ENCODE measurements at regions not wholly inside any gene's neighbourhood (a gene's known extent, or its start where the extent isn't known, plus 50 kb on each side); places are given as distances from the start of the nearest gene placed in this dataset.

DNA sequence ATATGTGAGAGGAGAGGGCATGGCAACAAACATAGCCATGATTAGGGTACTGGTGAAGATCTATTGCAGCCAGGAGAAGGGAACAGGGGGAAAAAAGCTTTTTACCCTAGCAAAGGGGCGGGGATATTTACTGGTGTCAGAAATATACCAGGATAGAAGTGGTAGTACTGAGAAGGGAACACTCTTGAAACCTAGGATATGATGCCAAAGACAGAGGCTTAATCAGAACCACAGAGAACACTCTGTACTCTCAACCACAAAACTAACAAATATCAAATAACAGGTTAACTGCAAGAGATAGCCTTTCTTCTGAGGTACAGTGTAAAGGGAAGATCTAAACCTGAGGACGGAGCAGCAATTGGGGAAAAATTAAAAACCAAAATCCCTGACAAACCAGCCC, 112.2 kb downstream of the KIF2B start:
- Histone ChIP-seq H3K27me3 (ENCODE audit: control insufficient read depth, insufficient read depth, low read length) (no peaks in the 10 kb centered on the region), H3K36me3 (ENCODE audit: control insufficient read depth, insufficient read depth, low read length) (no peaks in the 10 kb centered on the region), H3K4me3 (ENCODE audit: low read depth, low read length) (no peak overlapping the region)
- FAIRE-seq (no peak), DNase-seq (ENCODE audit: low read depth) (no peak)
- TF ChIP-seq CTCF (IDR thresholded peaks at IDR 0.05; ENCODE audit: insufficient read depth, low read length, severe bottlenecking): no peak

DNA sequence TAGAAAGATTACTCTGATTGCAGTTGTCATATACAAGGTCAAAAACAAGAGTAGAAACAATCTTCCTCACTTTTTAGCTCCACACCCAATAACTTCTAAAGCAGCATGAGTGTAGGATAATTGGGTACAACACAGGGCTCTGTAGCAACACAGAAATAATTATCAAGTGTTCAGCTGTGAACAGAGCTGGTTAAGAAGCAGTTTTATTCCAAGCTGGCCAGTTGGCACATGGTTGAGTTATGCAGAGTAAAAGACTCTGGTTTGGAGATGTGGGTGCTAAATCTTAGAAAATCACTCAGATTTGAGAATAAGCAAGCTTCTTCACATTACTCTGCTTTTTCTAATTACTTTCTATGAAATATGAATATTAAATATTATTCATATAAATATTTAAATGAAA, 118.5 kb downstream of the KIF2B start:
- no peak for TF ChIP-seq CTCF (IDR thresholded peaks at IDR 0.05; ENCODE audit: insufficient read depth, low read length, severe bottlenecking)
- DNase-seq (ENCODE audit: low read depth) (no peak), FAIRE-seq (no peak)
- H3K4me3 ChIP-seq (ENCODE audit: low read depth, low read length): no peak overlapping the region
- no peaks in the 10 kb centered on the region for H3K36me3 ChIP-seq (ENCODE audit: control insufficient read depth, insufficient read depth, low read length)
- H3K27me3 ChIP-seq (ENCODE audit: control insufficient read depth, insufficient read depth, low read length): no peaks in the 10 kb centered on the region

- no peak overlapping the region for H3K4me3 ChIP-seq (ENCODE audit: low read depth, low read length)
- H3K36me3 ChIP-seq (ENCODE audit: control insufficient read depth, insufficient read depth, low read length): no peaks in the 10 kb centered on the region
- FAIRE-seq (no peak), DNase-seq (ENCODE audit: low read depth) (no peak)
- no peaks in the 10 kb centered on the region for H3K27me3 ChIP-seq (ENCODE audit: control insufficient read depth, insufficient read depth, low read length)
- no peak for TF ChIP-seq CTCF (IDR thresholded peaks at IDR 0.05; ENCODE audit: insufficient read depth, low read length, severe bottlenecking)
Measured at GRCh38 chr17:53942436-53942835, 119.7 kb downstream of the KIF2B start.

DNA sequence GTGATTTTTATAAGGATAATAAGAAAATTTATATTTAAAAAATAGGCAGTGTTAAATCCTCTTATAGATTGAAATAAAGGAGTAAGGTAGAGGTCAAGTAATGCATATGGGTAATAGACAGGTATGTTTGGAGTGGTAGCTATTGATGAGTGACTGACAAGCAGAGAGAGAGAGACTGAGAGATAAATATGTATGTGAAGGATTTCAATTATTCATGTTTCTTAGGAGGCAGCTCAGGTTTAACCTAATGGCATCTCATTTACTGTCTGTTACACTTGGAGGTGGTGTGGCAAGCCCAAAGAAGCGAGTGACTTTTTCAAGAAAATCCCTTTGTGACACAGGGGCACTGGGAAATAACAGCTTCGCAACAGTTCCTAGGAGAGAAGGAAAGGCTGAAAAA, 120.2 kb downstream of the KIF2B start:
- FAIRE-seq: no peak
- TF ChIP-seq CTCF (IDR thresholded peaks at IDR 0.05; ENCODE audit: insufficient read depth, low read length, severe bottlenecking): no peak

GRCh38 chr17:53948323-53948722, 125.6 kb downstream of the KIF2B start:
- TF ChIP-seq CTCF (IDR thresholded peaks at IDR 0.05; ENCODE audit: insufficient read depth, low read length, severe bottlenecking): no peak
- no peak for FAIRE-seq
- H3K27me3 ChIP-seq (ENCODE audit: control insufficient read depth, insufficient read depth, low read length): no peaks in the 10 kb centered on the region

More for the DNA sequence above, 120.2 kb downstream of the KIF2B start:
- H3K27me3 ChIP-seq (ENCODE audit: control insufficient read depth, insufficient read depth, low read length): no peaks in the 10 kb centered on the region
- no peak overlapping the region for H3K4me3 ChIP-seq (ENCODE audit: low read depth, low read length)
- no peaks in the 10 kb centered on the region for H3K36me3 ChIP-seq (ENCODE audit: control insufficient read depth, insufficient read depth, low read length)
- no peak for DNase-seq (ENCODE audit: low read depth)

DNA sequence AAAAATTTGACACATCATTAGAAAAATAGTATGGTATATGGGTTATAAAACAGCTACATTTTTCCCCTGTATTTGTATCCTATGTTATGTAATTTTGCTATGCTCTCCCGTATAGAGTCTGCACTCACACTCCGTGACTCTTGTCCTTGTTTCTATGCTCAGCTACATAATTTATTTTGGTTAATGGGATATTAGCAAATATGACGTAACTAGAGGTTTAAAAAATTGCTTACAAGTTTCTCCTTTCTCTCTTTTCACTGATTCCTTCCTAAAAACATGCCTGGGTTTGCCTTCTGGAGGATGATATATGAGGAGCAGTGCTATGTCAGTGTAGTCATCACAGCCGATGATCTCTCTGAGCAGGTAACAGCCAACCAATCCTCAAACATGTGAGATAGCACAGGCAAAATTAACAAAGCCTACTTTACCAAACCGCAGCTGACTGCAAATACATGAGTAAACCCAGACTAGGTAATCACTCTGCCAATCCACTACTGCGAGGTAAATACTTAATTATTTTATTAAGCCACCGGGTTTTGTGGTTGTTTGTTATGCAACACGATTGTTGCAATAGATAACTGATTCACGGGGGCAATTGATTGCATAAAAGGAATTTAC, 126.9 kb downstream of the KIF2B start:
- FAIRE-seq (no peak), DNase-seq (ENCODE audit: low read depth) (peak; percentile 47)
- no peak for TF ChIP-seq CTCF (IDR thresholded peaks at IDR 0.05; ENCODE audit: insufficient read depth, low read length, severe bottlenecking)
- Histone ChIP-seq H3K36me3 (ENCODE audit: control insufficient read depth, insufficient read depth, low read length) (no peaks in the 10 kb centered on the region), H3K27me3 (ENCODE audit: control insufficient read depth, insufficient read depth, low read length) (no peaks in the 10 kb centered on the region), H3K4me3 (ENCODE audit: low read depth, low read length) (no peak overlapping the region)

More at GRCh38 chr17:53948323-53948722, 125.6 kb downstream of the KIF2B start:
- Histone ChIP-seq H3K4me3 (ENCODE audit: low read depth, low read length) (no peak overlapping the region), H3K36me3 (ENCODE audit: control insufficient read depth, insufficient read depth, low read length) (no peaks in the 10 kb centered on the region)
- no peak for DNase-seq (ENCODE audit: low read depth)
